HG02571 (cell line): ENCODE measurements at regions not wholly inside any gene's neighbourhood (a gene's known extent, or its start where the extent isn't known, plus 50 kb on each side); places are given as distances from the start of the nearest gene placed in this dataset.
A peak's percentile ranks its signal among the peaks of the same experiment; 100 is the strongest.
"Not testable (repeated sequence)": the region's sequence is repeated elsewhere in the genome, so short reads cannot be mapped to it uniquely, and the experiment has no call there.

Source experiments
- ATAC-seq: cut with Tn5 transposase; IDR thresholded peaks from one replicate; pipeline ENCODE4 v1.9.1; 2021; ENCODE audit warnings: mild to moderate bottlenecking, moderate library complexity; ENCODE audit not compliant: unreplicated experiment

- ATAC-seq, result no peak
Observed at GRCh38 chr2:16999347-17000183, 333.9 kb upstream of the CYRIA start.

DNA sequence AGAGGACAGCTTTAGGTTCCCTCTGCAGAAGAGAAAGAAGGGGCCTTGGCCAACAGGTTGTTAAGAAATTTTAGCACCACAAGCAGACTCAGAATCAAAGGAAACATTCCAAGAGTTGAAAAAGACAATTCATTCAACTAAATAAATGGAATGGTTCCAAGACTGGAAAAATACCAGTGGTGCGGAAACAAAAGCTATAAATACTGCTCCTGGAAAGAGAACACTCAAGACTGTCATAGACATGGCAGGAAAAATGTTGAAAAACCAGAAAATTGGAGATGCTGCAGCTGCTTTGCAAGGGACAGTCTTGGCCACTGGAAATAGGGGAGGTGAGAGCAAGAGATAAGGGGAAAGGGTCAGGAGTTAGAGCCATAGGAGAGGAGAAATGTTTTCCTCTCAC, 312.7 kb upstream of the CYRIA start:
- ATAC-seq, result no peak

DNA sequence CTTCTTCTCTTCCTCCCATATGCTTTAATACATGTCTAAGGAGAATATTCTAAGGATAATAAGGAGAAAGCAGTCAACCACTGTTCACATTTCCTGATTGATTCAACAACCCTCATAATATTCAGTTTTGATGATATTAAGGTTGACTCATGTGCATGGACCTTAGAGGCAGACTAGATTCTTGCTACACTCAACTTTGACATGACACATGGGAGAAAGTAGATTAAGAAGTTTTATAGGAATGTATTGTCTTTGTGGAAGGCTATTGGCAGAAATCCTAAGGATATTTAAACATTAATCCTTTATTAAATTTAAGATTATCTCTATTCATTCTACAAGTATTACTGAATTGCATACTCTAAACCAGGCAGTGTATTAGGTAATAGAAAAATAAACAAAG, 309.1 kb upstream of the CYRIA start:
- no peak for ATAC-seq

DNA sequence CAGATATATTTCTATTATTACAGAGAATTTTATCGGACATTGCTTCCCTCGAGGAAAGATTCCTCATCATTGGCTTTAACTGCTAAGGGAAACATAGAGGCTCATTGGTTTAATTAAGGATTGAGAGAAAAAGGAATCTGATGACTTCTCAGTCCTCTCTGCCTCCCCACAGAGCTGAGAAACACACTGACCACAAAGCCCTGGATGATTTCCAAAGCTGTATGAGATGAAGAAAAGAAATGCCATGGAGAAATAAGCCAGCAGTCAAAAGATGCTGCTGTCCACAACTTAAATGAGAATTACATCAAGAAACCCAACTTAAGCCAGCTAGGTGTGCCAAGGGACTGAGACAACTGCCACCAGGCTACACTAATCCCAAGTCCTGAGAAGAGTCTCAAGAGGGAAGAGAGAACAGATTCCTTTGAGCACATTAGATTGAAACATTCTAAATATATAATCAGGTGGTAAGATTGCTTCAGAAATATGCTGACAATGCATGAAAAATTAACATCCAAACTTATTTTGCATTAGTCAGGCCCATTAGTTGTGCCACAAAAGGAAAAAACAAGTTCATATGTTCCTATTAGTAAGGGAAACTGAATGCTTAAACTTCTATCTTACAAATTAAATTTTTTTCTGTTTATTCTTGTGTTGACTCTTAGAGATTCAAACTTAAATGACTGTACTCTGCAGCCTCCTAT, 308.1 kb upstream of the CYRIA start:
- no peak for ATAC-seq

GRCh38 chr2:16972276-16972675, 306.6 kb upstream of the CYRIA start:
- no peak for ATAC-seq

DNA sequence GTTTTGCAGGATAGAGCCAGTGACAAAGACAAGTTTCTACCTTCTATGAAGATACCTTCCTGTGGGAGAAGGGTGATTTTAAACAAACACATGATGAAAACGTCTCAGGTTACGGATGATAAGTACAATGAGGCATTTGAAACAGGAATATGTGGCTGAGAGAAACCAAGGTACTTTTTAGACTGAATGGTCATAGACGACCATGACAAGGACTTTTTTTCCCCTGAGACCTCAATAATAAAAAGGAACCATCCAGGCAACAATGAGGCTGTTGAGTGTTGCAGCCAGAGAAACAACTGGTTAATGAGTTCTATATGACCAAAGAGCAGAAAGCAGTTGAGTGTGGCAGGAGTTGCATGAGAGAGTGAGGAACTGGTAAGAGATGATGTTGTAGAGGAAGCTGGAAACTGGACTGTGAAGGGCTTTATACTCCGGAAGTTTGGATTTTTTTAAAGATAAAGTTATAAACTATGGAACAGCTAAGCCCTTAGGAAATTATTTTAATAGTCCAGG, 306.1 kb upstream of the CYRIA start:
- ATAC-seq, result no peak

DNA sequence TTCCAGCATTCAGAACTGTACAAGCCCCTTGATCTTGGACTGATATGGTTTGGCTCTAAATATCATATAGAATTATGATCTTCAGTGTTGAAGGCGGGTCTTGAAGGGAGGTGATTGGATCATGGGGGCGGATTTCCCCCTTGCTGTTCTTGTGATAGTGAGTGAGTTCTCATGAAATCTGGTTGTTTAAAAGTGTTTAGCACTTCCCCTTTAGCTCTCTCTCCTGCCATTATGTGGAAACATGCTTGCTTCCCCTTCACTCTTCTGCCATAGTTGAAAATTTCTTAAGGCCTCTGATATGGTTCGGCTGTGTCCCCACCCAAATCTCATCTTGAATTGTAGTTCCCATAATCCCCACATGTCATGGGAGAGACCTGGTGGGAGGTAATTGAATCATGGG, 305.3 kb upstream of the CYRIA start:
- ATAC-seq, result not testable (repeated sequence)

- no peak for ATAC-seq
Observed at GRCh38 chr2:16962505-16962904, 296.9 kb upstream of the CYRIA start.

GRCh38 chr2:16960579-16960978, 294.9 kb upstream of the CYRIA start:
- peak; percentile 55 for ATAC-seq

DNA sequence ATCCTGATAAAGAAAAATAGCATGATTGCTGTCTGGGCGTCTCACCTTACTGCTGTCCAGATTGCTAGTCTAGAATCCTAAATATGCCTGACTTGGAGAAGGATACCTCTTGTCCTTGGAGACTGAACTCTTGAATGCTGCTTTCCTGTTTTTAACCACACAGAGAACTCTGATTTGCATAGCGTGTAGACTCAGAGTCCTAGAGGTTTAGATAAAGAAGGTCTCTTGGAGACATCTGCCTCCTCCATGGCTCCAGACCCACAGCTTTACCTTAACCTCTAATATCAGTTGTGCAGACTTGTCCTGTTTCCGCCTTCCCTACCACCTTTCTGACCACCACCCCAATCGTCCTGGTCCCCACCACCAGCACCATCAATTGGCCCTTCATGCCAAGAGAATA, 292.6 kb upstream of the CYRIA start:
- no peak for ATAC-seq

DNA sequence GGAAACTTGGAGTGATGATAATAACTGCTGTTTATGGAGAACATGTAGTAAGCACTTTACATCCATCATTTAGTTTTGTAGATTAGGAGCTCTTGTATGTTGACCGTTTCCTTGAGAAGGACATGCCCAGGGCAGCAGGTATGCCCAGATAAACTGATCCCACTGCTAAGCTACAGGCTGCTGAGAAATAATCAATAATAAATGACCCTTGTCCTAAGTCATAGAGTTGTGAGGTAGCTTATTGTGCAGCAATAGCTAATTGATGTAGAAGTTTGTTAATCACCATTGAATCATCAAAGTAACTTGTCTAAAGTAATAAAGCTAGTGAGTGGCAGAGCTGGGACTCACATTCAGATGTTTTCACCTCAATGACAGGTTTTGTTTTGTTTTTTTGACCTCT, 287.2 kb upstream of the CYRIA start:
- no peak for ATAC-seq

GRCh38 chr2:16952368-16952767, 286.7 kb upstream of the CYRIA start:
- no peak for ATAC-seq

DNA sequence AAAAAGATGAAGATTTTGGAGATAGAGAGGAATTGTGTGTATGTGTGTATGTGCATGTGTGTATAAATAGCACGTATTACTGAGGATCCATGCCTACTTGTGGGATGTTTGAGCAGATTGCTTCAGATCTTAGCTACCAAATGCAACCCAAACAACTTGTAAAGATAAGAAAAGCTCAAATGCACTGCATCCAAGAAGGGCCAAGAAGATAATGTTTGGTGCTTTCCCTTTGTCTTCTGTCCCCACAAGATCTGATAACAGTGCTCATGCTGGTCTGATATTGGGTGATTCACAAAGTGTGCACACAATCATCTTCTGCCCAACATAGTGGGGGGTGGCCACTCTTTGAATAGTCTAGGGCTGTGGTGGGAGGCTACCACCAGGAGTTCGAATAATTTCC, 284.8 kb upstream of the CYRIA start:
- ATAC-seq, result no peak

- ATAC-seq, result no peak
Observed at GRCh38 chr2:16948710-16949109, 283.1 kb upstream of the CYRIA start.

GRCh38 chr2:16948053-16948452, 282.4 kb upstream of the CYRIA start:
- no peak for ATAC-seq

- ATAC-seq, result no peak
Observed at GRCh38 chr2:16943279-16943958, 277.8 kb upstream of the CYRIA start.

- ATAC-seq, result no peak
Observed at GRCh38 chr2:16940214-16940613, 274.6 kb upstream of the CYRIA start.

- no peak for ATAC-seq
Observed at GRCh38 chr2:16939771-16940170, 274.1 kb upstream of the CYRIA start.

- ATAC-seq, result no peak
Observed at GRCh38 chr2:16933355-16933754, 267.7 kb upstream of the CYRIA start.

DNA sequence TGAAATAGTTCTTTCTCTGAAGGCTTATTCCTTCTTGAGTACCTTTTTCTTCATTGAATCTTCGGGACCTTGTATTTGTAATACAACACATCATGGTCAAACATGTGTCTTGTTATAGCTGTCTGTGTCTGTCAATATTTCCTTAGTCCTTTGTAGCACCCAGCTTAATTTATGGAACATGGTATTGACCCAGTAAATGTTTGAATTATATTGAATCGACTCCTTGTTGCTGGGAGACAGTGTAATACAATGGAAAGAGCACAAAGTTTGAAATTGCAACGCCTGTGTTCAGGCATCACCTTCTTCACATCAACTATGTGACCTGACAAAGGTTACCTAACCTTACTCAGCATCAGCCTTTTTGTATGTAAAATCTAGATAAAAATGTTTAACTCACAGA, 267.2 kb upstream of the CYRIA start:
- no peak for ATAC-seq

- no peak for ATAC-seq
Observed at GRCh38 chr2:16931441-16931840, 265.8 kb upstream of the CYRIA start.

GRCh38 chr2:16927398-16927797, 261.8 kb upstream of the CYRIA start:
- no peak for ATAC-seq
